Mesenchymal stem cell (in vitro differentiated cells and primary cell): ENCODE measurements at regions not wholly inside any gene's neighbourhood (a gene's known extent, or its start where the extent isn't known, plus 50 kb on each side); places are given as distances from the start of the nearest gene placed in this dataset.

Source experiments
- DNase-seq: peaks from one replicate; pipeline ENCODE4 v3.0.0-alpha.2; 2013
- H2AFZ ChIP-seq: one replicate; pipeline ENCODE4 v1.6.1; 2013; ENCODE audit warnings: low read depth, mild to moderate bottlenecking, control low read depth, inconsistent platforms, low read length, moderate library complexity
- H2AK5ac ChIP-seq: 2 replicates; pipeline ENCODE4 v1.6.1; 2013; ENCODE audit warnings: low read length, moderate library complexity, mild to moderate bottlenecking, inconsistent platforms; ENCODE audit not compliant: severe bottlenecking
- H2BK120ac ChIP-seq: one replicate; pipeline ENCODE4 v1.6.1; 2013; ENCODE audit warnings: low read depth, mild to moderate bottlenecking, inconsistent platforms, low read length, moderate library complexity
- H2BK12ac ChIP-seq, 2 experiments: one replicate each; pipeline ENCODE4 v1.6.1; 2013; ENCODE audit warnings: inconsistent platforms in 2 of 2, low read length in 2 of 2, mild to moderate bottlenecking in 2 of 2, moderate library complexity in 2 of 2, control low read depth in 1 of 2
- H2BK15ac ChIP-seq: one replicate; pipeline ENCODE4 v1.6.1; 2013; ENCODE audit warnings: mild to moderate bottlenecking, low read depth, inconsistent platforms; ENCODE audit not compliant: poor library complexity, severe bottlenecking
- H2BK5ac ChIP-seq: 2 replicates; pipeline ENCODE4 v1.6.1; 2013; ENCODE audit warnings: low read depth, mild to moderate bottlenecking, low read length, control low read depth, inconsistent platforms; ENCODE audit not compliant: poor library complexity, severe bottlenecking
- H3K14ac ChIP-seq, 2 experiments: one replicate each; pipeline ENCODE4 v1.6.1; 2013; ENCODE audit warnings: inconsistent platforms in 2 of 2, low read length in 2 of 2, control low read depth in 1 of 2, mild to moderate bottlenecking in 1 of 2, moderate library complexity in 1 of 2
- H3K18ac ChIP-seq, 2 experiments: one replicate each; pipeline ENCODE4 v1.6.1; 2013; ENCODE audit warnings: inconsistent platforms in 2 of 2, low read length in 2 of 2, control low read depth in 1 of 2, low read depth in 1 of 2, mild to moderate bottlenecking in 1 of 2
- H3K23ac ChIP-seq, 2 experiments: one replicate each; pipeline ENCODE4 v1.6.1; 2013; ENCODE audit warnings: inconsistent platforms in 2 of 2, low read length in 2 of 2, mild to moderate bottlenecking in 2 of 2, moderate library complexity in 2 of 2, control low read depth in 1 of 2
- H3K27ac ChIP-seq: 2 replicates; pipeline ENCODE4 v1.5.1; 2013; ENCODE audit warnings: mild to moderate bottlenecking, moderate library complexity, low read length, control low read depth, inconsistent platforms; ENCODE audit not compliant: poor library complexity, severe bottlenecking
- H3K27me3 ChIP-seq, 2 experiments: 2 replicates each; pipeline versions ENCODE4 v1.6.1 to v1.7.0; 2013; ENCODE audit warnings: low read length in 2 of 2, mild to moderate bottlenecking in 2 of 2, moderate library complexity in 2 of 2, control low read depth in 1 of 2, inconsistent platforms in 1 of 2; ENCODE audit not compliant: control insufficient read depth in 1 of 2, insufficient read depth in 1 of 2
- H3K36me3 ChIP-seq, 2 experiments: 2 replicates each; pipeline versions ENCODE4 v1.6.1 to v1.7.0; 2013; ENCODE audit warnings: low read length in 2 of 2, control low read depth in 1 of 2, inconsistent platforms in 1 of 2, low read depth in 1 of 2, mild to moderate bottlenecking in 1 of 2; ENCODE audit not compliant: insufficient read depth in 2 of 2, control insufficient read depth in 1 of 2
- H3K4ac ChIP-seq, 2 experiments: one replicate each; pipeline ENCODE4 v1.6.1; 2013; ENCODE audit warnings: inconsistent platforms in 2 of 2, low read length in 2 of 2, mild to moderate bottlenecking in 2 of 2, moderate library complexity in 2 of 2, control low read depth in 1 of 2, low read depth in 1 of 2
- H3K4me1 ChIP-seq: 2 replicates; pipeline ENCODE4 v1.6.1; 2013; ENCODE audit warnings: low read depth, low read length, control low read depth; ENCODE audit not compliant: control insufficient read depth, insufficient read depth
- H3K4me2 ChIP-seq: 2 replicates; pipeline ENCODE4 v1.6.1; 2013; ENCODE audit warnings: low read length, mild to moderate bottlenecking, inconsistent platforms; ENCODE audit not compliant: poor library complexity, severe bottlenecking
- H3K4me3 ChIP-seq, 2 experiments: 2 replicates each; pipeline versions ENCODE4 v1.5.1 to v1.7.0; 2013; ENCODE audit warnings: low read length in 2 of 2, mild to moderate bottlenecking in 2 of 2, control low read depth in 1 of 2, low read depth in 1 of 2; ENCODE audit not compliant: insufficient read depth in 1 of 2
- H3K79me1 ChIP-seq: replicated peaks from 2 replicates; pipeline ENCODE4 v1.6.1; 2013; ENCODE audit warnings: mild to moderate bottlenecking, control low read depth, low read length, inconsistent platforms; ENCODE audit not compliant: poor library complexity, severe bottlenecking
- H3K9ac ChIP-seq: 2 replicates; pipeline ENCODE4 v1.7.0; 2013; ENCODE audit warnings: mild to moderate bottlenecking, low read length, moderate library complexity
- H3K9me3 ChIP-seq: 2 replicates; pipeline ENCODE4 v1.7.0; 2013; ENCODE audit warnings: mild to moderate bottlenecking, low read length; ENCODE audit not compliant: control insufficient read depth
- H4K8ac ChIP-seq: one replicate; pipeline ENCODE4 v1.6.1; 2013; ENCODE audit warnings: inconsistent platforms, mild to moderate bottlenecking, low read length, moderate library complexity
- H4K91ac ChIP-seq: one replicate; pipeline ENCODE4 v1.6.1; 2013; ENCODE audit warnings: mild to moderate bottlenecking, low read length, inconsistent platforms
- WGBS: methylation state at CpG from one replicate; pipeline ENCODE4 v1.1.7; 2013; ENCODE audit warnings: mixed read lengths; 5-methylcytosine and 5-hydroxymethylcytosine counted together

DNA sequence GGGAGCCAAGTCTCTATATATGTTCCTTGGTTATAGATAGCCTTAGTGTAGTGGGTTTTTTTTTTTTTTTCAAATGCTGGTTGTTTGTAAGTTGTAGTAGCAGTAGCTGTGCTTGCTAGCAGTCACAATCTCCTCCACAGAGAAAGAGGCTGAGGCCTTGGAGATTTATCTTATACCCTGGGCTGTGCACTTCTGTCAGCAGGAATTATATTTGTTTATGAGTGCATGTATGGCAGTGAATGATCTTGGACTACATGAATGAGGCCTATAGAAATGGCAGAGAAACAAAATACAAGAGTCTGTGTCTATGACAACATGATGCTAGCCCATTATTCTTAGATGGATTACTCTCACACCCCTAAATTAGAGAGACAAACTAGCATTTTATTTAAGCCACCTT lies 1674.2 kb upstream of the ADGRL3 start:
- H4K8ac ChIP-seq, result no peak overlapping the region
- no peaks in the 10 kb centered on the region for H3K4me1 ChIP-seq
- no peak overlapping the region for H2BK12ac ChIP-seq
- no peak overlapping the region for H3K23ac ChIP-seq
- H3K27me3 ChIP-seq, result no peaks in the 10 kb centered on the region
- H4K91ac ChIP-seq, result no peak overlapping the region
- no peak overlapping the region for H2BK5ac ChIP-seq
- no peak overlapping the region for H2BK15ac ChIP-seq
- no peak overlapping the region for H3K4ac ChIP-seq
- H3K27ac ChIP-seq, result no peak overlapping the region
- no peaks in the 10 kb centered on the region for H3K9me3 ChIP-seq
- H3K9ac ChIP-seq, result no peak overlapping the region
- no peak for DNase-seq
- no peaks in the 10 kb centered on the region for H3K79me1 ChIP-seq
- H2AK5ac ChIP-seq, result no peak overlapping the region
- no peak overlapping the region for H3K4me3 ChIP-seq
- H2AFZ ChIP-seq, result no peak overlapping the region
- no peaks in the 10 kb centered on the region for H3K36me3 ChIP-seq
- H3K14ac ChIP-seq, result no peak overlapping the region
- no peak overlapping the region for H3K18ac ChIP-seq
- no peak overlapping the region for H2BK120ac ChIP-seq
- H3K4me2 ChIP-seq, result no peak overlapping the region

GRCh38 chr4:59535541-59535940 lies 1664.6 kb upstream of the ADGRL3 start:
- no peak overlapping the region for H3K4me2 ChIP-seq
- H3K79me1 ChIP-seq, result no peaks in the 10 kb centered on the region
- no peak overlapping the region for H2BK5ac ChIP-seq
- no CpG with 5 or more reads among the region's 1 CpG for WGBS
- no peak overlapping the region for H4K91ac ChIP-seq
- no peak overlapping the region for H3K9ac ChIP-seq
- H3K23ac ChIP-seq, result no peak overlapping the region
- no peak overlapping the region for H3K14ac ChIP-seq
- H2BK15ac ChIP-seq, result no peak overlapping the region
- H3K18ac ChIP-seq, result no peak overlapping the region
- no peaks in the 10 kb centered on the region for H3K36me3 ChIP-seq
- H2BK12ac ChIP-seq, result no peak overlapping the region
- no peak overlapping the region for H4K8ac ChIP-seq
- DNase-seq, result no peak
- no peak overlapping the region for H3K4ac ChIP-seq
- H2AFZ ChIP-seq, result no peak overlapping the region
- no peak overlapping the region for H2AK5ac ChIP-seq
- peaks cover 1% of the 10 kb centered on the region for H3K4me1 ChIP-seq
- H3K9me3 ChIP-seq, result no peaks in the 10 kb centered on the region
- no peaks in the 10 kb centered on the region for H3K27me3 ChIP-seq
- no peak overlapping the region for H2BK120ac ChIP-seq
- H3K27ac ChIP-seq, result no peak overlapping the region
- no peak overlapping the region for H3K4me3 ChIP-seq

- Histone ChIP-seq H3K4ac (no peak overlapping the region), H3K18ac (no peak overlapping the region), H3K23ac (no peak overlapping the region), H3K27ac (no peak overlapping the region), H4K8ac (no peak overlapping the region), H3K4me3 (no peak overlapping the region), H3K36me3 (no peaks in the 10 kb centered on the region), H3K4me2 (no peak overlapping the region), H2AK5ac (no peak overlapping the region), H3K9me3 (no peaks in the 10 kb centered on the region), H3K14ac (no peak overlapping the region), H4K91ac (no peak overlapping the region), H2BK5ac (no peak overlapping the region), H3K27me3 (no peaks in the 10 kb centered on the region), H3K79me1 (no peaks in the 10 kb centered on the region), H2BK120ac (no peak overlapping the region), H2BK12ac (no peak overlapping the region), H2AFZ (no peak overlapping the region), H3K9ac (no peak overlapping the region), H3K4me1 (peaks cover 1% of the 10 kb centered on the region), H2BK15ac (no peak overlapping the region)
- WGBS, result 98% methylated on average over 3 of the region's 3 CpGs
- no peak for DNase-seq
Observed at GRCh38 chr4:59536428-59536827, 1663.7 kb upstream of the ADGRL3 start.

GRCh38 chr4:59537246-59537886 lies 1662.8 kb upstream of the ADGRL3 start:
- Histone ChIP-seq H3K27me3 (no peaks in the 10 kb centered on the region), H3K4me2 (no peak overlapping the region), H2BK12ac (no peak overlapping the region), H3K23ac (no peak overlapping the region), H3K79me1 (no peaks in the 10 kb centered on the region), H3K4ac (no peak overlapping the region), H4K8ac (no peak overlapping the region), H3K4me3 (no peak overlapping the region), H2BK5ac (no peak overlapping the region), H3K4me1 (peaks cover 1% of the 10 kb centered on the region), H3K27ac (no peak overlapping the region), H3K9me3 (no peaks in the 10 kb centered on the region), H3K36me3 (no peaks in the 10 kb centered on the region), H4K91ac (no peak overlapping the region), H2BK120ac (no peak overlapping the region), H2BK15ac (no peak overlapping the region), H3K18ac (no peak overlapping the region), H2AFZ (no peak overlapping the region), H3K14ac (no peak overlapping the region), H2AK5ac (no peak overlapping the region), H3K9ac (no peak overlapping the region)
- 63% methylated on average over 2 of the region's 2 CpGs for WGBS
- DNase-seq, result no peak
